HEK293 (cell line): ENCODE measurements at regions not wholly inside any gene's neighbourhood (a gene's known extent, or its start where the extent isn't known, plus 50 kb on each side); places are given as distances from the start of the nearest gene placed in this dataset.

Experiments used
- CTCF ChIA-PET: fragments of 350-600 bp; formaldehyde crosslinking; extraction: SDS; loops from one replicate; lab custom pipeline; 2021; ENCODE audit warnings: antibody characterized with exemption; lab: Yijun Ruan, JAX
- POLR2A ChIA-PET: fragments of 300-600 bp; formaldehyde crosslinking; extraction: SDS; loops from one replicate; lab custom pipeline; 2020; ENCODE audit warnings: antibody characterized with exemption, inconsistent platforms; lab: Yijun Ruan, JAX
- H3K27ac ChIP-seq: fragments of 200-500 bp; sonication (Bioruptor generic); 2 replicates; pipeline ENCODE4 v1.5.1; 2014; ENCODE audit warnings: low read depth, low read length, control low read depth, inconsistent platforms; ENCODE audit errors: extremely low read depth
- H3K36me3 ChIP-seq, 2 experiments: fragments of 200-500 bp in 1 of 2; sonication (Bioruptor generic) in 1 of 2; 1 replicate in 1 of 2; 2 replicates in 1 of 2; pipeline ENCODE4 v1.5.1; 2014 to 2017; ENCODE audit warnings: inconsistent platforms in 2 of 2, low read length in 2 of 2; ENCODE audit not compliant: control insufficient read depth in 2 of 2, insufficient read depth in 1 of 2
- H3K4me1 ChIP-seq: fragments of 200-500 bp; sonication (Bioruptor generic); 2 replicates; pipeline ENCODE4 v1.5.1; 2014; ENCODE audit warnings: mild to moderate bottlenecking, low read length, inconsistent platforms; ENCODE audit not compliant: control insufficient read depth, insufficient read depth
- H3K4me3 ChIP-seq: 2 replicates; pipeline ENCODE4 v1.5.1; 2011; ENCODE audit warnings: low read depth, mild to moderate bottlenecking, control low read depth, low read length, moderate library complexity
- H3K9me3 ChIP-seq: fragments of 200-500 bp; sonication (Bioruptor generic); 2 replicates; pipeline ENCODE4 v1.5.1; 2014; ENCODE audit warnings: low read depth, low read length, inconsistent platforms; ENCODE audit not compliant: control insufficient read depth, insufficient read depth
- HIC1 ChIP-seq: fragments of 450-650 bp; formaldehyde crosslinking; IDR thresholded peaks from 2 replicates; pipeline ENCODE4 v1.5.1; 2016; ENCODE audit warnings: missing biosample characterization, missing genetic modification characterization
- IKZF3 ChIP-seq: fragments of 450-650 bp; IDR thresholded peaks from 2 replicates; pipeline ENCODE4 v1.5.0; 2018; ENCODE audit warnings: missing biosample characterization, mild to moderate bottlenecking, missing genetic modification characterization, moderate library complexity
- INSM2 ChIP-seq: fragments of 450-650 bp; formaldehyde crosslinking; IDR thresholded peaks from 2 replicates; pipeline ENCODE4 v1.5.1; 2016; ENCODE audit warnings: missing biosample characterization, missing genetic modification characterization
- KLF16 ChIP-seq: fragments of 450-650 bp; formaldehyde crosslinking; IDR thresholded peaks from 2 replicates; pipeline ENCODE4 v1.5.1; 2017; ENCODE audit warnings: missing biosample characterization, missing genetic modification characterization
- PATZ1 ChIP-seq: fragments of 450-650 bp; formaldehyde crosslinking; IDR thresholded peaks from 2 replicates; pipeline ENCODE4 v1.5.1; 2016; ENCODE audit warnings: missing biosample characterization, missing genetic modification characterization
- PRDM1 ChIP-seq: fragments of 450-650 bp; formaldehyde crosslinking; IDR thresholded peaks from 2 replicates; pipeline ENCODE4; 2016; ENCODE audit warnings: missing biosample characterization, missing genetic modification characterization
- SETDB1 ChIP-seq: IDR thresholded peaks from one replicate; pipeline ENCODE4 v1.6.1; 2017; ENCODE audit warnings: mild to moderate bottlenecking, low read length, moderate library complexity, mixed read lengths; ENCODE audit not compliant: insufficient read length
- WT1 ChIP-seq: fragments of 450-650 bp; formaldehyde crosslinking; IDR thresholded peaks from 2 replicates; pipeline ENCODE4 v1.5.1; 2016; ENCODE audit warnings: missing biosample characterization, missing genetic modification characterization
- YY1 ChIP-seq: fragments of 450-650 bp; formaldehyde crosslinking; IDR thresholded peaks from 2 replicates; pipeline ENCODE4 v1.5.1; 2018; ENCODE audit warnings: missing biosample characterization, missing genetic modification characterization
- ZNF132 ChIP-seq: fragments of 450-650 bp; formaldehyde crosslinking; IDR thresholded peaks from 2 replicates; pipeline ENCODE4 v1.5.1; 2017; ENCODE audit warnings: missing biosample characterization, missing genetic modification characterization, borderline replicate concordance
- ZNF174 ChIP-seq: fragments of 450-650 bp; formaldehyde crosslinking; IDR thresholded peaks from 2 replicates; pipeline ENCODE4 v1.5.0; 2017; ENCODE audit warnings: missing biosample characterization, mild to moderate bottlenecking, missing genetic modification characterization
- ZNF211 ChIP-seq: fragments of 450-650 bp; formaldehyde crosslinking; IDR thresholded peaks from 2 replicates; pipeline ENCODE4 v1.5.1; 2016; ENCODE audit warnings: low read depth, missing biosample characterization, missing genetic modification characterization
- ZNF23 ChIP-seq: fragments of 450-650 bp; formaldehyde crosslinking; IDR thresholded peaks from 2 replicates; pipeline ENCODE4 v1.5.1; 2016; ENCODE audit warnings: missing biosample characterization, missing genetic modification characterization, borderline replicate concordance
- ZNF248 ChIP-seq: fragments of 450-650 bp; formaldehyde crosslinking; IDR thresholded peaks from 2 replicates; pipeline ENCODE4 v1.5.1; 2017; ENCODE audit warnings: missing biosample characterization, missing genetic modification characterization
- ZNF302 ChIP-seq: fragments of 450-650 bp; formaldehyde crosslinking; IDR thresholded peaks from 2 replicates; pipeline ENCODE4 v1.5.1; 2016; ENCODE audit warnings: missing biosample characterization, missing genetic modification characterization, low read depth
- ZNF404 ChIP-seq: fragments of 450-650 bp; formaldehyde crosslinking; IDR thresholded peaks from 2 replicates; pipeline ENCODE4 v1.5.1; 2017; ENCODE audit warnings: missing biosample characterization, missing genetic modification characterization
- ZNF416 ChIP-seq: fragments of 450-650 bp; formaldehyde crosslinking; IDR thresholded peaks from 2 replicates; pipeline ENCODE4 v1.5.1; 2016; ENCODE audit warnings: missing biosample characterization, missing genetic modification characterization
- ZNF48 ChIP-seq: fragments of 450-650 bp; formaldehyde crosslinking; IDR thresholded peaks from 2 replicates; pipeline ENCODE4 v1.5.1; 2016; ENCODE audit warnings: missing biosample characterization, missing genetic modification characterization
- ZNF558 ChIP-seq: fragments of 450-650 bp; formaldehyde crosslinking; IDR thresholded peaks from 2 replicates; pipeline ENCODE4 v1.5.1; 2016; ENCODE audit warnings: missing biosample characterization, missing genetic modification characterization
- ZNF600 ChIP-seq: fragments of 450-650 bp; formaldehyde crosslinking; IDR thresholded peaks from 2 replicates; pipeline ENCODE4 v1.5.1; 2016; ENCODE audit warnings: missing biosample characterization, missing genetic modification characterization
- ZXDB ChIP-seq: fragments of 450-650 bp; formaldehyde crosslinking; IDR thresholded peaks from 2 replicates; pipeline ENCODE4 v1.5.1; 2016; ENCODE audit warnings: missing biosample characterization, missing genetic modification characterization

- TF ChIP-seq ZNF174 (tag by site-specific recombination) (no peak), ZNF416 (no peak)
Observed at GRCh38 chr2:12197133-12197532, 450.7 kb downstream of the LPIN1 start (continued).

GRCh38 chr2:12199491-12200211 is 453.2 kb downstream of the LPIN1 start:
- Histone ChIP-seq H3K4me1 (no peaks in the 10 kb centered on the region), H3K36me3 (no peaks in the 10 kb centered on the region), H3K27ac (no peak overlapping the region), H3K9me3 (no peaks in the 10 kb centered on the region), H3K4me3 (no peak overlapping the region)
- TF ChIP-seq ZNF132, result no peak
- TF ChIP-seq PRDM1 (tag by site-specific recombination), result no peak
- TF ChIP-seq YY1 (tag by site-specific recombination), result no peak
- TF ChIP-seq PATZ1, result no peak
- TF ChIP-seq HIC1 (tag by site-specific recombination), result no peak
- TF ChIP-seq ZNF23 (tag by site-specific recombination), result no peak
- TF ChIP-seq INSM2 (tag by site-specific recombination), result no peak
- TF ChIP-seq KLF16 (tag by site-specific recombination), result no peak
- TF ChIP-seq ZNF211, result no peak
- ChIA-PET POLR2A (no interaction called here), CTCF (no interaction called here)

- Histone ChIP-seq H3K36me3 (no peaks in the 10 kb centered on the region), H3K4me1 (no peaks in the 10 kb centered on the region), H3K4me3 (no peak overlapping the region), H3K27ac (no peak overlapping the region), H3K9me3 (no peaks in the 10 kb centered on the region)
- no peak for TF ChIP-seq SETDB1
- TF ChIP-seq ZNF302 (tag by site-specific recombination), result no peak
- TF ChIP-seq ZNF558, result no peak
- no peak for TF ChIP-seq ZXDB (tag by site-specific recombination)
- no peak for TF ChIP-seq IKZF3 (tag by site-specific recombination)
- TF ChIP-seq ZNF600 (tag by site-specific recombination), result no peak
- no peak for TF ChIP-seq ZNF248 (tag by site-specific recombination)
- TF ChIP-seq ZNF48 (tag by site-specific recombination), result no peak
- no peak for TF ChIP-seq ZNF404 (tag by site-specific recombination)
- TF ChIP-seq WT1 (tag by site-specific recombination), result no peak
- ChIA-PET POLR2A (no interaction called here), CTCF (no interaction called here)
Observed at GRCh38 chr2:12201369-12201768, 454.9 kb downstream of the LPIN1 start.
